ENCODE measurements at regions not wholly inside any gene's neighbourhood (a gene's known extent, or its start where the extent isn't known, plus 50 kb on each side); places are given as distances from the start of the nearest gene placed in this dataset.

DNA sequence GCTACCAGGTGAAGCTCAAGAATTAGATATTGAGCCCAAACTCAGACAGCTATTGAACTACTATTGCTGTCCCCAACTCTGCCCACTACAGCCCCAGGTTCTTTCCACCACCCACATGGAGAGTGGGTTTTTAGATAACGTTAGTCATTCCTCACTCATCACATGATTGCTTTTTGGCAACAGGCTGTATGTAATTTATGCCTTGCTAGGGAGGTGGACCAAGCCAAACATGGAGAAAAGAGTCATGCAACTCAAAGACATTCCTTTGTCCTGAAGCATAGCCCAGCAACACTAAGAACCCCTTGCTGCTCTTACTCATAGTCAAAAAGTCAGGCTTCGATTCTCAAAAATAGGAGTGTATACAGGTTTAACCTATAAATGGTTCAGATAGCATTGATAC, 275.9 kb upstream of the VCX3A start:
- no peaks in the 10 kb centered on the region for H3K27me3 ChIP-seq (ENCODE audit: insufficient read depth, low read length)
- H3K27ac ChIP-seq (ENCODE audit: low read depth, low read length, poor library complexity, severe bottlenecking): no peak overlapping the region
- no peak overlapping the region for H3K4me2 ChIP-seq (ENCODE audit: low read length)
- no peak overlapping the region for H3K9ac ChIP-seq (ENCODE audit: low read length)
- no peak for TF ChIP-seq EZH2 (IDR thresholded peaks at IDR 0.05; ENCODE audit: borderline replicate concordance, low read length)
- TF ChIP-seq, protein P1, sequence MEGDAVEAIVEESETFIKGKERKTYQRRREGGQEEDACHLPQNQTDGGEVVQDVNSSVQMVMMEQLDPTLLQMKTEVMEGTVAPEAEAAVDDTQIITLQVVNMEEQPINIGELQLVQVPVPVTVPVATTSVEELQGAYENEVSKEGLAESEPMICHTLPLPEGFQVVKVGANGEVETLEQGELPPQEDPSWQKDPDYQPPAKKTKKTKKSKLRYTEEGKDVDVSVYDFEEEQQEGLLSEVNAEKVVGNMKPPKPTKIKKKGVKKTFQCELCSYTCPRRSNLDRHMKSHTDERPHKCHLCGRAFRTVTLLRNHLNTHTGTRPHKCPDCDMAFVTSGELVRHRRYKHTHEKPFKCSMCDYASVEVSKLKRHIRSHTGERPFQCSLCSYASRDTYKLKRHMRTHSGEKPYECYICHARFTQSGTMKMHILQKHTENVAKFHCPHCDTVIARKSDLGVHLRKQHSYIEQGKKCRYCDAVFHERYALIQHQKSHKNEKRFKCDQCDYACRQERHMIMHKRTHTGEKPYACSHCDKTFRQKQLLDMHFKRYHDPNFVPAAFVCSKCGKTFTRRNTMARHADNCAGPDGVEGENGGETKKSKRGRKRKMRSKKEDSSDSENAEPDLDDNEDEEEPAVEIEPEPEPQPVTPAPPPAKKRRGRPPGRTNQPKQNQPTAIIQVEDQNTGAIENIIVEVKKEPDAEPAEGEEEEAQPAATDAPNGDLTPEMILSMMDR (IDR thresholded peaks at IDR 0.05; ENCODE audit: low read length): no peak
- no peaks in the 10 kb centered on the region for H3K9me2 ChIP-seq (ENCODE audit: low read depth, low read length)
- no peaks in the 10 kb centered on the region for H3K79me2 ChIP-seq (ENCODE audit: insufficient read depth, low read length)
- no peak overlapping the region for H3K4me3 ChIP-seq (ENCODE audit: low read depth, low read length, poor library complexity, severe bottlenecking)
- no peaks in the 10 kb centered on the region for H3K4me1 ChIP-seq (ENCODE audit: insufficient read depth, low read length, severe bottlenecking)
- no peaks in the 10 kb centered on the region for H4K20me1 ChIP-seq (ENCODE audit: insufficient read depth, low read length)
- no peaks in the 10 kb centered on the region for H3K36me3 ChIP-seq (ENCODE audit: insufficient read depth, low read length)
- H3F3A ChIP-seq (ENCODE audit: insufficient read depth, low read length): no peaks in the 10 kb centered on the region
- H2AFZ ChIP-seq (ENCODE audit: low read length): no peak overlapping the region
- no peaks in the 10 kb centered on the region for H3K9me3 ChIP-seq (ENCODE audit: low read length)

DNA sequence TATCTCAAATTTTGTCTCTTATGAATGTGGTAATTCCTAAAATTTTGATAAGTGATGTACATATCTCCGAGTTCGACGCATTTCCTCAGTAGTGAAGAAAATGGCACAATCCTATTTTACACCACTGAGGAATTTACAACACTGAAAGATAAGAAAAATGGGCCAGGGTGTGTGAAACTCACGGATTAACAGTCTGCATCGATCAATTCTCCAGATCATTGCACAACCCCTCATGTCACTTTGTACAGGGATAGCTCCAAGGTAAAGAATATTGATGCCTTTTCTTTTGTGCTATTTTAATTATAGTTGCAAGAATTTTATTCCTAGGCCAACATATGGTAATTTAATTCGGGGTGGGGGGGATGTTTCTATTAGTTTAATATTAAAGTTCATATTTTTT, 268.7 kb upstream of the VCX3A start:
- no peak overlapping the region for H3K9ac ChIP-seq (ENCODE audit: low read length)
- no peaks in the 10 kb centered on the region for H4K20me1 ChIP-seq (ENCODE audit: insufficient read depth, low read length)
- no peak overlapping the region for H3K4me2 ChIP-seq (ENCODE audit: low read length)
- no peaks in the 10 kb centered on the region for H3K79me2 ChIP-seq (ENCODE audit: insufficient read depth, low read length)
- H3K27ac ChIP-seq (ENCODE audit: low read depth, low read length, poor library complexity, severe bottlenecking): no peak overlapping the region
- no peaks in the 10 kb centered on the region for H3K9me3 ChIP-seq (ENCODE audit: low read length)
- H3F3A ChIP-seq (ENCODE audit: insufficient read depth, low read length): no peaks in the 10 kb centered on the region
- H3K4me1 ChIP-seq (ENCODE audit: insufficient read depth, low read length, severe bottlenecking): no peaks in the 10 kb centered on the region
- H3K4me3 ChIP-seq (ENCODE audit: low read depth, low read length, poor library complexity, severe bottlenecking): no peak overlapping the region
- TF ChIP-seq, protein P1 (IDR thresholded peaks at IDR 0.05; ENCODE audit: low read length): no peak
- no peak for TF ChIP-seq EZH2 (IDR thresholded peaks at IDR 0.05; ENCODE audit: borderline replicate concordance, low read length)
- no peaks in the 10 kb centered on the region for H3K9me2 ChIP-seq (ENCODE audit: low read depth, low read length)
- H3K27me3 ChIP-seq (ENCODE audit: insufficient read depth, low read length): no peaks in the 10 kb centered on the region
- no peaks in the 10 kb centered on the region for H3K36me3 ChIP-seq (ENCODE audit: insufficient read depth, low read length)
- no peak overlapping the region for H2AFZ ChIP-seq (ENCODE audit: low read length)

DNA sequence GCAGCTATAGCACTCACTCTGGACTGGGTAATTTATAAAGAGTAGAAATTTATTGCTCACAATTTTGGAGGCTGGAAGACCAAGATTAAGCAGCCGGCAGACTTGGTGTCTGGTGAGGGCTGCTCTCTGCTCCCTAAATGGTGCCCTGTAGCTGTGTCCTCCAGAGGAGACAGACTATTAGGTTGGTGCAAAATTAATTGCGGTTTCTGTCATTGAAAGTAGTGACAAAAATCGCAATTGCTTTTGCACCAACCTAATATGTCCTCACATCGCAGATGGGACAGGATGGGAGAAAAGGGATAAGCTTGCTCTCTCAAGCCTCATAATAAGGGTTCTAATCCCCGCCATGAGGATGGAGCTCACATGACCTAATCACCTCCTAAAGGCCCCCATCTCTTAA, 258.1 kb upstream of the VCX3A start:
- TF ChIP-seq, protein P1 (IDR thresholded peaks at IDR 0.05; ENCODE audit: low read length): no peak
- TF ChIP-seq EZH2 (IDR thresholded peaks at IDR 0.05; ENCODE audit: borderline replicate concordance, low read length): no peak
- Histone ChIP-seq H3K27me3 (ENCODE audit: insufficient read depth, low read length) (no peaks in the 10 kb centered on the region), H3K4me1 (ENCODE audit: insufficient read depth, low read length, severe bottlenecking) (no peaks in the 10 kb centered on the region), H3K4me3 (ENCODE audit: low read depth, low read length, poor library complexity, severe bottlenecking) (no peak overlapping the region), H3K79me2 (ENCODE audit: insufficient read depth, low read length) (no peaks in the 10 kb centered on the region), H3K9ac (ENCODE audit: low read length) (no peak overlapping the region), H3K27ac (ENCODE audit: low read depth, low read length, poor library complexity, severe bottlenecking) (no peak overlapping the region), H3F3A (ENCODE audit: insufficient read depth, low read length) (no peaks in the 10 kb centered on the region), H3K4me2 (ENCODE audit: low read length) (no peak overlapping the region), H3K9me3 (ENCODE audit: low read length) (no peaks in the 10 kb centered on the region), H3K9me2 (ENCODE audit: low read depth, low read length) (no peaks in the 10 kb centered on the region), H3K36me3 (ENCODE audit: insufficient read depth, low read length) (no peaks in the 10 kb centered on the region), H4K20me1 (ENCODE audit: insufficient read depth, low read length) (no peaks in the 10 kb centered on the region), H2AFZ (ENCODE audit: low read length) (no peak overlapping the region)

Measured in OCI-LY1 (cell line).